ENCODE measurements at regions not wholly inside any gene's neighbourhood (a gene's known extent, or its start where the extent isn't known, plus 50 kb on each side); places are given as distances from the start of the nearest gene placed in this dataset.

GRCh38 chr11:62046568-62047100 lies 77.2 kb upstream of the INCENP start:
- TF ChIP-seq EZH2 (IDR thresholded peaks at IDR 0.05) (no peak), POLR2AphosphoS5 (IDR thresholded peaks at IDR 0.05; ENCODE audit: borderline replicate concordance, low read depth, low read length) (no peak), FOXP2 (optimal IDR thresholded peaks at IDR 0.05; ENCODE audit: control extremely low read depth, extremely low read length, insufficient read depth) (no peak)
